Neutrophil (primary cell): ENCODE measurements at regions not wholly inside any gene's neighbourhood (a gene's known extent, or its start where the extent isn't known, plus 50 kb on each side); places are given as distances from the start of the nearest gene placed in this dataset.
A peak's percentile ranks its signal among the peaks of the same experiment; 100 is the strongest.

ENCODE experiments used
- H3K27ac ChIP-seq: fragments of 200-600 bp; sonication (generic); 2 replicates; pipeline ENCODE4 v1.5.1; 2016; ENCODE audit warnings: mild to moderate bottlenecking, moderate library complexity
- H3K27me3 ChIP-seq: fragments of 200-600 bp; sonication (generic); 2 replicates; pipeline ENCODE4 v1.6.0; 2016; ENCODE audit warnings: mild to moderate bottlenecking
- H3K36me3 ChIP-seq: fragments of 200-600 bp; sonication (generic); 2 replicates; pipeline ENCODE4 v1.5.1; 2017
- H3K4me1 ChIP-seq, 2 experiments: fragments of 200-600 bp in 1 of 2; sonication (generic) in 1 of 2; 1 replicate in 1 of 2; 2 replicates in 1 of 2; pipeline versions ENCODE4 v1.5.1 to v1.6.1; 2013 to 2016; ENCODE audit warnings: low read depth in 1 of 2, low read length in 1 of 2, mild to moderate bottlenecking in 1 of 2, moderate library complexity in 1 of 2; ENCODE audit not compliant: control insufficient read depth in 1 of 2, insufficient read depth in 1 of 2
- H3K4me3 ChIP-seq, 2 experiments: fragments of 200-600 bp in 1 of 2; sonication (generic) in 1 of 2; 1 replicate in 1 of 2; 2 replicates in 1 of 2; pipeline ENCODE4 v1.5.1; 2013 to 2016; ENCODE audit warnings: low read depth in 1 of 2, low read length in 1 of 2, mild to moderate bottlenecking in 1 of 2, moderate library complexity in 1 of 2
- H3K9me3 ChIP-seq: fragments of 200-600 bp; sonication (generic); 2 replicates; pipeline ENCODE4 v1.5.1; 2016
- TF ChIP-seq, protein P1 (sequence below): fragments of 200-600 bp; sonication (generic); IDR thresholded peaks from 2 replicates; pipeline ENCODE4 v1.5.1; 2016; ENCODE audit warnings: antibody characterized with exemption

DNA sequence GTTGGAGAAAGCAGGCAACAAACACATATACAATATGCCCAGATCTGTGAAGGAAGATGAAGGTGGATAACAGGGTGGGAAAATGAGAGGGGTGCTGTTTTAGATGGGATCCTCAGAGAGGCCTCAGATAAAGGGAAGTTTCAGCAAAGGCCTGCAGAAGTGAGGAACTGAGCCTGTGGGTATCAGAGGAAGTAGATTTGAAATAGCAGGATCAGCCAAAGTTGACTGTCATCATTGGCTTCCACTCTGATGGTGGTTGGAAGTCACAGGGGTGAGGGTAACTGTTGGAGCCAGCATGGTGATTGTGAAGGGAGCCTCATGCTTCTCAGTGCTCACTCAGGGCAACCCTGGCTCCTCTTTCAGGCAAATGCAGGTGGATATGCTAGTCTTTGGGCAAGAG lies 607.2 kb upstream of the CLINT1 start:
- Histone ChIP-seq H3K4me3 (peak overlapping the region in 1 of 2 experiments; percentile 25), H3K36me3 (no peaks in the 10 kb centered on the region)

DNA sequence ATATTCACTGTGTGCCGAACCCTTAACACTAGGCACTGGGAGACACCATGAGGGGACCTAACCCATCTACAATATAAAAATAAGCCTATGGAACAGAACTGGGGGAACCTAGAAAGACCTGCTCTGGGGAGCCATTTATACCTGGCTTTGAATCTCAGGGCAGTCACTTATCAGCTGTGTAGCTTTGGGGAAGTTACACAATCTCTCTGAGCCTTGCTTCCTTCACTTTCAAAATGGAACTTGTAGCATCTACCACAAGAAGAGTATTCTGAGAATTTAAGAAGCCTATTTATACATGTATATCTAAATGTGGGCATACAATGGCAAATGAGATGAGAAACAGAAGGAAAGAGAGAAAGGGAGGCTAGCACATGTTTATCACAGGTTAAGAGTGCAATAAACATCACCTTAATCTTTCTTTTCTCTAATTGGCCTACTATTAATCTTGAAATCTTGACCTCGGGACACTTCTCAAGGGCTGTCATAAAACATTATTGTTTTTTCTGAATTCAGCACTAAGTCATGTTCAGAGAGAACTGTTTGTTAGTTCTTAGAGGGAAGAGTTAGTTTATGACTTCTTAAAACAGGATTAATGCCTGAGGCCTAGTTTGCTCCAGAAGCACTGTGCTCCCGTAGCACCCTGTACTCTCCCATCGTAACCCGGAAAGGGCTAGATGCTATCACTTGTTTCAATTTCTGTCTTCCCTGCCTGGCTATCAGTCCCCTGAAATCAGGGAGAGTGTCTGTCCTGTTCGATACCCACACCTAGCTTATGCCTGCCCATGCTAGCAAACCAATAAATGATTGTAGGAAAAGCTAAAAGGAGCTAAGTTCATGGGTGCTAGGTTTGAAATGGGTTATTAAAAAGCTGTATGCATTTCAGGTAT lies 606.4 kb upstream of the CLINT1 start:
- TF ChIP-seq, protein P1, sequence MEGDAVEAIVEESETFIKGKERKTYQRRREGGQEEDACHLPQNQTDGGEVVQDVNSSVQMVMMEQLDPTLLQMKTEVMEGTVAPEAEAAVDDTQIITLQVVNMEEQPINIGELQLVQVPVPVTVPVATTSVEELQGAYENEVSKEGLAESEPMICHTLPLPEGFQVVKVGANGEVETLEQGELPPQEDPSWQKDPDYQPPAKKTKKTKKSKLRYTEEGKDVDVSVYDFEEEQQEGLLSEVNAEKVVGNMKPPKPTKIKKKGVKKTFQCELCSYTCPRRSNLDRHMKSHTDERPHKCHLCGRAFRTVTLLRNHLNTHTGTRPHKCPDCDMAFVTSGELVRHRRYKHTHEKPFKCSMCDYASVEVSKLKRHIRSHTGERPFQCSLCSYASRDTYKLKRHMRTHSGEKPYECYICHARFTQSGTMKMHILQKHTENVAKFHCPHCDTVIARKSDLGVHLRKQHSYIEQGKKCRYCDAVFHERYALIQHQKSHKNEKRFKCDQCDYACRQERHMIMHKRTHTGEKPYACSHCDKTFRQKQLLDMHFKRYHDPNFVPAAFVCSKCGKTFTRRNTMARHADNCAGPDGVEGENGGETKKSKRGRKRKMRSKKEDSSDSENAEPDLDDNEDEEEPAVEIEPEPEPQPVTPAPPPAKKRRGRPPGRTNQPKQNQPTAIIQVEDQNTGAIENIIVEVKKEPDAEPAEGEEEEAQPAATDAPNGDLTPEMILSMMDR = no peak
- peak overlapping the region; percentile 83 for H3K27ac ChIP-seq
- no peaks in the 10 kb centered on the region for H3K36me3 ChIP-seq
- no peaks in the 10 kb centered on the region for H3K9me3 ChIP-seq
- no peaks in the 10 kb centered on the region for H3K27me3 ChIP-seq
- H3K4me3 ChIP-seq = peak overlapping the region in 1 of 2 experiments; percentile 25
- H3K4me1 ChIP-seq = peaks cover 61 to 63% of the 10 kb centered on the region in 2 experiments

More for the DNA sequence above, 607.2 kb upstream of the CLINT1 start:
- H3K27me3 ChIP-seq = no peaks in the 10 kb centered on the region
- TF ChIP-seq, protein P1 = no peak
- peaks cover 61 to 63% of the 10 kb centered on the region in 2 experiments for H3K4me1 ChIP-seq
- H3K9me3 ChIP-seq = no peaks in the 10 kb centered on the region
- peak overlapping the region; percentile 83 for H3K27ac ChIP-seq

DNA sequence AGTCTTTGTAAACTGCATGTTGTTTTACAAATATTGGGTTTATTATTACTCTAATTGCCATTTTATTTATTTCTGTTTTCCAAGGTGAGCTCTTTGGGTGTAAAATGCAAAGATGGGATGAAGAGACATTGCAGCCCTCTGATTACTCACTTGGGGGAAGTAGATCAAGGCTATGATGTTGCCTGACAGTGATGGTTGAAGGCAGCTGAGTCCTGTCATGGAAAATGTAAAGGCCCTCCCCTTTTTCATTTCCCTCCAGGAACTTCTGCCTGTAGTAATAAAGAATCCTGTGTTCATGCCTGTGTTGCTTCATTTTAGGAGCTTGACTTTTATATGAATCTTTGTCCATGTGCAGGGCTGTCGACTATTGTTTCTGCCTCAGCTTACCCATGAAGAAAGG lies 605.4 kb upstream of the CLINT1 start:
- Histone ChIP-seq H3K27me3 (no peaks in the 10 kb centered on the region), H3K4me1 (peaks cover 61 to 63% of the 10 kb centered on the region in 2 experiments), H3K27ac (peak overlapping the region; percentile 83), H3K4me3 (peak overlapping the region in 1 of 2 experiments; percentile 25), H3K9me3 (no peaks in the 10 kb centered on the region), H3K36me3 (no peaks in the 10 kb centered on the region)
- TF ChIP-seq, protein P1 = no peak

- no peaks in the 10 kb centered on the region for H3K36me3 ChIP-seq
- peak overlapping the region in 1 of 2 experiments; percentile 25 for H3K4me3 ChIP-seq
- peaks cover 61% of the 10 kb centered on the region in 2 experiments for H3K4me1 ChIP-seq
- TF ChIP-seq, protein P1 = no peak
- peak overlapping the region; percentile 83 for H3K27ac ChIP-seq
- no peaks in the 10 kb centered on the region for H3K27me3 ChIP-seq
- no peaks in the 10 kb centered on the region for H3K9me3 ChIP-seq
Observed at GRCh38 chr5:158463938-158464337, 605.0 kb upstream of the CLINT1 start.

- H3K27me3 ChIP-seq = no peaks in the 10 kb centered on the region
- TF ChIP-seq, protein P1 = no peak
- H3K27ac ChIP-seq = peak overlapping the region; percentile 83
- no peaks in the 10 kb centered on the region for H3K36me3 ChIP-seq
- no peak overlapping the region for H3K4me3 ChIP-seq
- no peaks in the 10 kb centered on the region for H3K9me3 ChIP-seq
- peaks cover 54 to 56% of the 10 kb centered on the region in 2 experiments for H3K4me1 ChIP-seq
Observed at GRCh38 chr5:158463188-158463587, 604.2 kb upstream of the CLINT1 start.
